ENCODE measurements at regions not wholly inside any gene's neighbourhood (a gene's known extent, or its start where the extent isn't known, plus 50 kb on each side); places are given as distances from the start of the nearest gene placed in this dataset.
A peak's percentile ranks its signal among the peaks of the same experiment; 100 is the strongest.

DNA sequence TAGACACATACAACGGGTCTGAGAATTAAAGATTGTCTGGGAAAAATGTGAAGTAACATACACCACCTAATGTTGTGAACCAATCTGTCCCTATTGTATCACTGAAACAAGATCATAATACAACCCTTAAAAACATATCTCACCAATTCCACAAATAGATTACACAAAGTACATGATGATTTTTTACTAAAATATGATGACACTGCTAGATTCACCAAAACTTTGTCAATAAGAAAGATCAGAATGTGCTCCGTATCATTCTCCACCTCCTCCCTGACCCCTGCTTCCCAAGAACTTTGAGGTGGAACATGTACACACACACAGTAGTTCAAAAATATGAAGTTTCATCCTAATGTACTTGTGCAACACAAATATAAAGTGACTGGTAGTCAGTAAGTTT lies 862.0 kb downstream of the PCDH18 start:
- H3K27me3 Mint-ChIP-seq = no peaks in the 10 kb centered on the region
- ATAC-seq (replicated peaks) (no peak), DNase-seq (no peak)
- H3K4me3 Mint-ChIP-seq = no peak overlapping the region
- no peaks in the 10 kb centered on the region for H3K4me1 Mint-ChIP-seq (ENCODE audit: low read depth in 2 of 2)
- H3K27ac Mint-ChIP-seq = no peak overlapping the region
- no peaks in the 10 kb centered on the region for H3K36me3 Mint-ChIP-seq (ENCODE audit: insufficient read depth)
- H3K9me3 Mint-ChIP-seq = no peaks in the 10 kb centered on the region

GRCh38 chr4:136664988-136665387 lies 867.3 kb downstream of the PCDH18 start:
- Mint-ChIP-seq H3K4me1 (ENCODE audit: low read depth in 2 of 2) (no peaks in the 10 kb centered on the region), H3K27ac (no peak overlapping the region), H3K9me3 (peaks cover 1 to 8% of the 10 kb centered on the region in 2 donors), H3K36me3 (ENCODE audit: insufficient read depth) (no peaks in the 10 kb centered on the region), H3K4me3 (no peak overlapping the region), H3K27me3 (no peaks in the 10 kb centered on the region)
- ATAC-seq (replicated peaks) = no peak
- DNase-seq = no peak

DNA sequence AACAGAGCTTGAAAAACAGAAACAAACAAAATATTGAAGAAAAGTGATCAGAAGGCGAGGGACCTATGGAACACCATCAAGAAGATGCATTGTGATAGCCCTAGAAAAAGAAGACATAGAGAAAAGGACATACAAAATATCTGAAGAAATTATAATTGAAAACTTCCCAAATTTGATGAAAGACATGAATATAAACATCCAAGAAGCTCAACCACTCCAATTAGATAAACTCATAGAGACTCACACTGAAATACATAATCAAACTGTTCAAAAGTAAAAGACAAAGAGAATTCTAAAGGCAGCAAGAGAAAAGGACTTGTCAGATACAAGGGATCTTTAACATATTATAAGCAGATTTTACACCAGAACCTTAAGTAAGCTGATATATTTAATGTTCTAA lies 869.8 kb downstream of the PCDH18 start:
- no peaks in the 10 kb centered on the region for H3K36me3 Mint-ChIP-seq (ENCODE audit: insufficient read depth)
- H3K27ac Mint-ChIP-seq = no peak overlapping the region
- H3K9me3 Mint-ChIP-seq = peaks cover 1 to 8% of the 10 kb centered on the region in 2 donors
- no peak overlapping the region for H3K4me3 Mint-ChIP-seq
- no peak for DNase-seq
- H3K4me1 Mint-ChIP-seq (ENCODE audit: low read depth in 2 of 2) = no peaks in the 10 kb centered on the region
- no peak for ATAC-seq (replicated peaks)
- no peaks in the 10 kb centered on the region for H3K27me3 Mint-ChIP-seq

DNA sequence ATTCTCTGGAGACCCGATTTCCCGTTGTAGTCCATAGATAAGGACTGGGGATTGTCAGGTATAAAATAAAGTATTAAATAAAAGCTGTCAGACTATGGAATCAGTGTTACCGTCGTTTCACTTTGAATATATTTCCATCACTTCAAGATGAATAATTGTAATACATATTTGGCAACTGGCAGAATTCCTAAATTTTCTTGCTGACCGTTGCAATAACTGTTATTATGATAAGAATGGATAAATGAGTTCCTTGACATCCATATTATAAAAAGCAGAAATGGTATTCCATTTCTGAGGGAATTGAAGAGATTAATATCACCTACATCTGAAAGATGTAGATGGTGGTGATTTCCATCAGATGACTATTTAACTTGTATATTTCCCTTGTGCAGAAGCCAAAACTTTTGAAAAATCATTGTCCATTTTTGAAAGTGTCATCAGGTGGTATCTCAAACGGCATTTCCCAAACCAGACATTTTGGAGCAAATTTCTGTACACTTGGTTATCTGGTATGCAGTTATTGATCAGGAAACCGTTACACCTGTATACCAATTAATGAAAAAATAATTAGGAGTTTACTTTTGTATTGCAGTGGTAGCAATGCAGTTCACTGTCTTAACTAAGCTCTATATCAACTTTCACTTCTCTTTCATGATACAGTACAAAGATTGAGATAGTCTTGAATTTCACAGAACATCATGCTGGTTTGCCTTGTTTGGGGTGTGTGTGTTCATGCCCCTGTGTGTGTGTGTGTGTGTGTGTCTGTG lies 878.5 kb downstream of the PCDH18 start:
- H3K27me3 Mint-ChIP-seq = no peaks in the 10 kb centered on the region
- H3K4me3 Mint-ChIP-seq = no peak overlapping the region
- ATAC-seq (replicated peaks) (no peak), DNase-seq (no peak)
- H3K36me3 Mint-ChIP-seq (ENCODE audit: insufficient read depth) = no peaks in the 10 kb centered on the region
- no peak overlapping the region for H3K27ac Mint-ChIP-seq
- peaks cover 4 to 13% of the 10 kb centered on the region in 2 donors for H3K4me1 Mint-ChIP-seq (ENCODE audit: low read depth in 2 of 2)
- H3K9me3 Mint-ChIP-seq = no peaks in the 10 kb centered on the region

- no peak for ATAC-seq (replicated peaks)
- peaks cover 4 to 13% of the 10 kb centered on the region in 2 donors for H3K4me1 Mint-ChIP-seq (ENCODE audit: low read depth in 2 of 2)
- peaks cover 0 to 7% of the 10 kb centered on the region in 2 donors for H3K9me3 Mint-ChIP-seq
- H3K36me3 Mint-ChIP-seq (ENCODE audit: insufficient read depth) = no peaks in the 10 kb centered on the region
- no peak overlapping the region for H3K4me3 Mint-ChIP-seq
- H3K27ac Mint-ChIP-seq = no peak overlapping the region
- DNase-seq = no peak
- H3K27me3 Mint-ChIP-seq = no peaks in the 10 kb centered on the region
Measured at GRCh38 chr4:136651932-136652331, 880.4 kb downstream of the PCDH18 start.

GRCh38 chr4:136651278-136651667 lies 881.0 kb downstream of the PCDH18 start:
- DNase-seq = no peak
- Mint-ChIP-seq H3K27me3 (no peaks in the 10 kb centered on the region), H3K4me3 (peak overlapping the region; percentile 40 to 55), H3K27ac (peak overlapping the region; percentile 49 to 65), H3K9me3 (peaks cover 0 to 7% of the 10 kb centered on the region in 2 donors), H3K36me3 (ENCODE audit: insufficient read depth) (no peaks in the 10 kb centered on the region), H3K4me1 (ENCODE audit: low read depth in 2 of 2) (peaks cover 4 to 13% of the 10 kb centered on the region in 2 donors)
- peak; percentile 8 for ATAC-seq (replicated peaks)

DNA sequence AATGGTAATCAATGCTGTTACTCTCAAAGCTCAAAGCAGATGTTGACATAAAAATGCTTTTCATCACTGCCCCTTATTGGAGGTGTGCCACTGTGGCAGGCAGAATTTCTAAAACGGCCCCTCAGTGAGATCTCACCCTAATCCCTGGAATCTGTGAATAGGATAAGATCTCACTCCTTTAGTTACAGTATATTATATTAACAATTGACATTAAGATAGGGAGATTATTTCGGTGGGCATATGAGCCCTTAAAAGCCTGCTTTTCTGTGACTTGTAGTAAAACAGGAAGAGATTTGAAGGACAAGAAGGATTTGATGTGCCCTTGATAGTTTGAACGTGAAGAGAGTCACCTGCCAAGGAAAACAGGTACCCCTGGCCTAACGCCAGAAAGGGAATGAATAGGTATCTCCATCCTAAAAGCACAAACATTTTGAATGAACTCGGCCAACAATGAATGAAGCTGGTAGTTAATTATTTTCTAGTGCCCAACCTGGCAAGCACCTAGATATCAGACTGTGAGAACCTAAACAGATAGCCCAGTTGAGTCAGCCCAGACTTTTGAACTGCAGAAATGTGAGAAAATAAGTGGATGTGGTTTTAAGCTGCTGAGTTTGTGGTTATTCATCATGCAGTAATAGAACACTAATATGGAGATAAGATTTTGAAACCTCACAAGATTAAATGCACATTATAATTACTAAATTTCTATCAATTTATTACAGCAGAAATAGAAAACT lies 881.6 kb downstream of the PCDH18 start:
- peak overlapping the region; percentile 10 to 55 for H3K4me3 Mint-ChIP-seq
- DNase-seq (peak in 1 of 3 experiments; percentile 10), ATAC-seq (replicated peaks) (peak; percentile 90)
- H3K27ac Mint-ChIP-seq = peak overlapping the region; percentile 49 to 65
- H3K9me3 Mint-ChIP-seq = peaks cover 0 to 7% of the 10 kb centered on the region in 2 donors
- no peaks in the 10 kb centered on the region for H3K27me3 Mint-ChIP-seq
- H3K36me3 Mint-ChIP-seq (ENCODE audit: insufficient read depth) = no peaks in the 10 kb centered on the region
- H3K4me1 Mint-ChIP-seq (ENCODE audit: low read depth in 2 of 2) = peaks cover 4 to 13% of the 10 kb centered on the region in 2 donors

DNA sequence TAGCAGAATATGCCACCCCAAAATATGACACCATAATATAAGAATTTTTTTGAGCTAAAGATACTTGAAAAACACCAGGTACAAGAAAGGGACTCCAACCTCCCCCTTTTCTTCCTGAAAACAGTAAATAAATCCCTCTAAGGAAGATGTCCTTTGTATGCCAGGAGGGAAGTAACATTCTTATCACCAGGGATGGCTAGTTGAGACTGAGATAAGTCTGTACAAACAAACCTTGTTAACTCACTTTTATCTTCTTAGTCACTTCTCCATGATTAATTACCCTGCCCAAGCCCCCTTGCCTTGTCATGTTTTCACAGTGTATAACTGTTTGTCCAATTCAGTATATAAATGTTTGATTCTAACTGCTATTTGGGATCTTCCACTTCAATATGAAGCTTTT lies 888.0 kb downstream of the PCDH18 start:
- ATAC-seq (replicated peaks) = no peak
- Mint-ChIP-seq H3K27ac (no peak overlapping the region), H3K27me3 (no peaks in the 10 kb centered on the region), H3K9me3 (peaks cover 0 to 7% of the 10 kb centered on the region in 2 donors), H3K4me1 (ENCODE audit: low read depth in 2 of 2) (no peaks in the 10 kb centered on the region), H3K4me3 (no peak overlapping the region), H3K36me3 (ENCODE audit: insufficient read depth) (no peaks in the 10 kb centered on the region)
- DNase-seq = no peak

DNA sequence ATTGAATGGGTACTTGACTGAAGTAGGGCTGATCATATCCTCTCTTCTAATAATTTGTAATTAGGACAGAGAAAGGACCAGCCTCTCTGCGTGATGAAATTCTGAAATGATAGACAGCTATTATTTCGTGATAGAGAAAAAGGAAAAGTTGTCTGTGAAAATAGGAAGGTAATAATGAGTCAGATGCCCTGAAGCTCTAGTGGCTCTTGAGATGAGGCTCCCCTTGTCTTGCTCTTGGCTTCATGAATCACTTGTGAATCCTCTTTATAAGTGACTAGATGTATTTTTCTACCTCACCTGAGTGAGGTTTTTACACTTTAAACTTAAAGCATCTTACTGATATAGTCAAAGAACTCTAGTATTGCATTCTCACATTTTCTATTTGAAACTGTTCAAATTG lies 888.9 kb downstream of the PCDH18 start:
- no peak overlapping the region for H3K4me3 Mint-ChIP-seq
- H3K27me3 Mint-ChIP-seq = no peaks in the 10 kb centered on the region
- no peak overlapping the region for H3K27ac Mint-ChIP-seq
- peaks cover 0 to 7% of the 10 kb centered on the region in 2 donors for H3K9me3 Mint-ChIP-seq
- DNase-seq (no peak), ATAC-seq (replicated peaks) (no peak)
- no peaks in the 10 kb centered on the region for H3K36me3 Mint-ChIP-seq (ENCODE audit: insufficient read depth)
- H3K4me1 Mint-ChIP-seq (ENCODE audit: low read depth in 2 of 2) = peaks cover 0 to under 1% of the 10 kb centered on the region in 2 donors

- DNase-seq (no peak), ATAC-seq (replicated peaks) (no peak)
- Mint-ChIP-seq H3K36me3 (ENCODE audit: insufficient read depth) (no peaks in the 10 kb centered on the region), H3K27me3 (no peaks in the 10 kb centered on the region), H3K9me3 (peaks cover 0 to 7% of the 10 kb centered on the region in 2 donors), H3K4me1 (ENCODE audit: low read depth in 2 of 2) (peaks cover 0 to 1% of the 10 kb centered on the region in 2 donors), H3K4me3 (no peak overlapping the region), H3K27ac (no peak overlapping the region)
Measured at GRCh38 chr4:136637071-136637777, 895.1 kb downstream of the PCDH18 start.

DNA sequence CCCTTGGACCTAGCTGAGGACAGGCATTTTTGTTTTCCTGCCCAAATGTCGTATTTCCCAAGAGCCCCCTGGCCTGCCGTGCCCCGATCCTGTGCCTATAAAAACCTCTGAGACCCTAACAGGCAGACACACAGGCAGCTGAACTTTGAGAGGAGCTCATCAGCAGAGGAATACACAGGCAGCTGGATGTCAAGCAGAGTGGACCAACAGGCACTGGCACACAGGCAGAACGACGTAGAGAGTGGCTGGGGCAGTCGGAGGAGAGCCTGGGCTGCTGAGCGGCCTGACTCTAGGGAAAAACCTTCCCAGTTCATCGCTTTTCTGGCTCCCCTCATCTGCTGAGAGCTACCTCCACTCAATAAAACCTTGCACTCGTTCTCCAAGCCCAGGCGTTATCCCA lies 896.1 kb downstream of the PCDH18 start:
- DNase-seq = no peak
- peaks cover 0 to 7% of the 10 kb centered on the region in 2 donors for H3K9me3 Mint-ChIP-seq
- no peaks in the 10 kb centered on the region for H3K27me3 Mint-ChIP-seq
- H3K27ac Mint-ChIP-seq = no peak overlapping the region
- no peaks in the 10 kb centered on the region for H3K36me3 Mint-ChIP-seq (ENCODE audit: insufficient read depth)
- H3K4me3 Mint-ChIP-seq = no peak overlapping the region
- ATAC-seq (replicated peaks) = no peak
- peaks cover 0 to 1% of the 10 kb centered on the region in 2 donors for H3K4me1 Mint-ChIP-seq (ENCODE audit: low read depth in 2 of 2)

DNA sequence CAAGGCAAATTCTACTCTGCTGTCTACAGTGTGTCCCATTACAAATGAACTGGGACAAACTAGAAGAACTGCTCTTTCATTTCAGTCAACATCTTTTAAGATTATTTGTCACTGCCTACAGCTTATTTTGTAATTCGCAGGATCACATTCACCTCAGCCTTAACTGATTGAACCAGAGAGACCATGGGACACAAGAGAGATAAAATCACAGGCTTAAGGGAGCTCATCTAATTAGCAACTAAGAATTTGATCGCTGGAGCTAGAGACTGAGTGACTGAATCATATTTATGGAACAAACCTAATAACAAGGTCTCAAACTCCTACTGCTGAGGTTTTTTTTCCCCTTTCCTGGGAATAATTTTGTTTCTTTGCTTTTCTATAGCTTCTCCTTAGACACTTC lies 898.2 kb downstream of the PCDH18 start:
- no peaks in the 10 kb centered on the region for H3K36me3 Mint-ChIP-seq (ENCODE audit: insufficient read depth)

GRCh38 chr4:136599890-136600289 lies 932.4 kb downstream of the PCDH18 start:
- no peak for ATAC-seq (replicated peaks)

More for the DNA sequence above, 898.2 kb downstream of the PCDH18 start:
- Mint-ChIP-seq H3K27me3 (no peaks in the 10 kb centered on the region), H3K4me1 (ENCODE audit: low read depth in 2 of 2) (peaks cover 0 to 1% of the 10 kb centered on the region in 2 donors), H3K27ac (no peak overlapping the region), H3K4me3 (no peak overlapping the region), H3K9me3 (peaks cover 0 to 7% of the 10 kb centered on the region in 2 donors)
- DNase-seq (no peak), ATAC-seq (replicated peaks) (no peak)

More at GRCh38 chr4:136599890-136600289, 932.4 kb downstream of the PCDH18 start:
- no peaks in the 10 kb centered on the region for H3K4me1 Mint-ChIP-seq (ENCODE audit: low read depth in 2 of 2)
- DNase-seq = no peak
- H3K4me3 Mint-ChIP-seq = no peak overlapping the region
- no peaks in the 10 kb centered on the region for H3K27me3 Mint-ChIP-seq
- peaks cover 5 to 17% of the 10 kb centered on the region in 2 donors for H3K9me3 Mint-ChIP-seq
- H3K27ac Mint-ChIP-seq = no peak overlapping the region
- no peaks in the 10 kb centered on the region for H3K36me3 Mint-ChIP-seq (ENCODE audit: insufficient read depth)
